HTR-8/SVneo (cell line): ENCODE measurements at regions not wholly inside any gene's neighbourhood (a gene's known extent, or its start where the extent isn't known, plus 50 kb on each side); places are given as distances from the start of the nearest gene placed in this dataset.
"Not testable (repeated sequence)": the region's sequence is repeated elsewhere in the genome, so short reads cannot be mapped to it uniquely, and the experiment has no call there.

ENCODE experiments used
- DNase-seq: peaks from one replicate; pipeline ENCODE4 v3.0.0; 2011; ENCODE audit warnings: low spot score, mixed read lengths; ENCODE audit not compliant: insufficient read length
- FAIRE-seq: peaks from 2 replicates; lab custom pipeline; 2011; peaks lifted over from hg19 to GRCh38; lab: Jason Lieb, UNC

DNA sequence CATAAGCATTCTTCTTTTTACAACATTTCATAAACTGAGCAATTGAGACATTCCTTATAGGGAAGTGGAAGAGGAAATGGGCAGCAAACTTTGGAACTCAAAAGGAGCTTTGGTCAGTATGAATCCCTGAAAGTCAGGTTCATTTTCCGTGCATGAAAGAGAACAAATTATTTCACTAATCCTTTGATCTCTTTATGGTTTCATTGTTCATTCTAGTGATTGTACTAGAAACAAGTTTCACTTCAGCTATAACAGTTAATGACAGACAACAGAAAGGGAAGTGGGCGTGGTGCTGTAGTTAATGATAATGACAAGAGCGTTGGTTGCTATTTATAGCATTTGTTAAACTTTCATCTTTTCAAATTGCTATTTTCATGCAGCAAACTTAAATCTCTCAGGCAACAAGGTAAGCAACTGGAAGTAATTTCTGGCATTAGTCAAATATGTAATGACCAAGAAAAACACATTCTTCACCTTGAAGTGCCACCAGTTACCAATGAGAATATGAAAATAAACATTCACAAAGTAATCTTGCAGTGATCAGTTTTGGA, 98.4 kb downstream of the AREG start:
- FAIRE-seq (no peak), DNase-seq (no peak)

DNA sequence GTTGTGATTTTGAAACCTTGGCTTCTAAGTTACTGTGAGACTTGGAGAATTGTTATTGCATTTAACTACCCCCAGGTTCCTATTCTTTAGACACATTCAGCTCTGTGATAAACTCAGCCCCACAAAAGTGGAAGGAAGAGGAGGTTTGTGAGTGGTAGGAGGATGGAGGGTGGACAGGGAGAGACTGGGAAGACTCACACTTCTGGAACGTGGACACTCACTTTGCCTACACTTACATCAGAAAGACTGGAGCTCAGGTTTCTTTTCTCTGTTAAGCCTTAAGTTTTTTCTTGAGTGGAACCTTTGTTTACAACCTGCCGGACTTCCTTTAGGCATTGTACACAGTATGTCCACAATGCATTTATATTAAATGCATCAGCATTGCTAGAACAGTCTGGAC, 99.0 kb downstream of the AREG start:
- FAIRE-seq (no peak), DNase-seq (no peak)

DNA sequence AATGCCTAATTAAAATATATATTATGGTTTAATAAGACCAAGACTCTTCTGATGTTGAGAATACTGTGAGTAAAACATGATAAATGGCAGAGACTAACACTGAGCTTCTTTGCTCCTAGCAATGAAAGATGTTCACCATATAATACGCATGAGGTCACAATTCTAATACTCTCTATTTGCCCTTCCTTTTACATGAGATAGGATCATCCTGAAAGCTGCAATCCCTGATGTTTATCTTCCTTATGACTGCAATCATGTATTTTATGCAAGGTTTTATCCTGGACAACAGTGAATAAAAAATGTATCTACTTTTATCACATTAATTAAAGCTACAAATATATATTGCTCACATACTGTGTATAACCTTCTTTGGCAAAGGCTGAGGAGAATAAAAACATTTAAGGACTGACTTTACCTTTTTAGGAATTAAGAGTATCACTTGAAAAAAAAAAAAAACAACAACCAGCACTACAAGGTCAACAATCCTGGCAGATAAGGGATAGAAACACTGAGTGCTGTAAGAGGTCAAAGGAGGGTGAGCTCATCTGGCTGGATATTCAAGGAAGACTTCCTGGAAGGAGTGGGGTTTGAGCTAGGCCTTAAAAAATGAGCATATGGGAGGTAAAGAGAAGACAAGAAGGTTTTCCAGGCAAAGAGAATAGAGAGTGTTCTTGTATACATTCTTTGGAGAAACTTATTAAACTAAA, 99.9 kb downstream of the AREG start:
- no peak for FAIRE-seq
- DNase-seq, result no peak

DNA sequence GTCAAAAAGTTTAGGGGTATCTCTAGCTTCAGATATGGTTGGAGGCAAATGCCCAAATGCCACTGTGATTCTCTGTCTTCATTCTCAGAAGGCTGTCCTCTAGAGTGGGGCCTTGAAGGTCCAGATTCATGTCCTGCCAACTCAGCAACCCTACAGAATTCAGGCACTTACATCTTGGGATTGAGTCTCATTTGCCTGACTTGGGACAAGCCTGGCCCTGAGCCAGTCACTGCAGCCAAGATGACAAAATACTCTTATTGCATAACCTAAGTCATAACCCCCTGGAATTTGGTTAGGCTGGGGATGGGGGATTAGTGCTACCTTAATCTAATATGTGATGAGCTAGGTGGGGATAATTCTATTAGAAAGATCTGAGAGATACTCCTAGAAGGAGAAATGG, 100.5 kb downstream of the AREG start:
- DNase-seq (no peak), FAIRE-seq (no peak)

DNA sequence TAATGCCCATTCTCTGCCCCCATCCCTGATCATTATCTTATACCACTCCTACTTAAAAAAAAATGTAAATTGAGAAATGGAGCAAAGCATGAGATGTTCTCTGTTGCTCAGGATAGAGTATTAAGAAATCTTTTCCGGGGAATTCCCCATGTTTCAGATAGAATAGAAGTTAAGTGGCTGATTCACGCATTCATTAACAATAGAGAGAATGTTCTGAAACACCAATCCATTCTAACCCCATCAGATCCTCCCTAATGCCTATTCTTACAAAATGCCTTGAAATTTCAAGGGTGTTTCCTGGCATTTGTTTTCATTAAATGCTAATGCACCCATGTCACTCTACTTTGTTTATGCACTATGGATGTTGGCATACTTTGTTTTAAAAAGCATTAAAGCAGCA, 101.1 kb downstream of the AREG start:
- FAIRE-seq (no peak), DNase-seq (no peak)

DNA sequence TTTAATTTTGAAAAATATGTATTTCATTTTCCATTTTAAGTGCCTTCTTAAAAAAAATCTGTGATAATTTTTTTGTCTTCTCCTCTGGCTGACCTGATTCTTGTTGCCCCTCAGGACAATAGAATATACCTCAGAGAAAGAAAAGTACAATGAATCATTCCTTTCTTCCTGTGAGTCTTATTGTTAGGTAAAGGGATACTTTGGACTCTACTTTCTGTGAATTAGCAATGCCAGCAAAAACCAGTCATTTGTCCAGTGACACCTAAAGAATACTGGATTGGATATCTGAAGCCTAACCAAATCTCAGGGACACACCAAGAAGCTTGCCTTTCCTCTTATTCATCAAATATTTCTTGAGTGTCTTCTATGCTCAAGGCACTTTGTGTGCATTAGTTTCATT, 102.1 kb downstream of the AREG start:
- FAIRE-seq (no peak), DNase-seq (no peak)

DNA sequence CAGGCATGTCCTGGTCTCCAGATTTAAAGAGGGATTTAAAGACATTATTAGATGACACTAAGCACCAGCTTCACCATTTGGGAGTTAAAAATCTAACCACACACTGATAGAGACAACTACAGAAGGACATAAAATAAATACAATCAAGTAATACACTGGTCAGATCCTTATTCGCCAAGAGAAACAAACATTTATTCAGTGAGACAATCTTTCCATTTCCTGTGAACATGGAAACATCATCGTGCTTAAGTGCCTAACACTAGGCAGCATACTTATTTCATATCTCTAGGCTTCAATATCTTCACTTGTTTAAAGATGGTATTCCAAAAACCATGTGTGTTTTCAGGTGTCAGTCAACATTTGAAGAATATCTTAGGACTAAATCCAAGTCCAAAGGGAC, 103.6 kb downstream of the AREG start:
- DNase-seq, result no peak
- no peak for FAIRE-seq

DNA sequence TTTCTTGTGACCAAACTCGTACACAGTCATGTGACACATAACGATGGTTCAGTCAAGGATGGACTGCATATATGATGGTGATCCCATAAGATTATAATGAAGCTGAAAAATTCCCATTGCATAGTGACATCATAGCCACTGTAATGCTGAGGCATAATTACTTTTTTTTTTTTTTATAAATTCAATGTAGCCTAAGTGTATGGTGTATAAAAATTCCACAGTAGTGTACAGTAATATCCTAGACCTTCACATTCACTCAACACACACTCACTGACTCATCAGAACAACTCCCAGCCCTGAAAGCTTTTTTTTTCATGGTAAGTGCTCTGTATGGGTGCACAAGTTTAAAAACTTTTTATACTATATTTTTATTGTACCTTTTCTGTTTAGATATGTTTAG, 105.0 kb downstream of the AREG start:
- FAIRE-seq (no peak), DNase-seq (no peak)

DNA sequence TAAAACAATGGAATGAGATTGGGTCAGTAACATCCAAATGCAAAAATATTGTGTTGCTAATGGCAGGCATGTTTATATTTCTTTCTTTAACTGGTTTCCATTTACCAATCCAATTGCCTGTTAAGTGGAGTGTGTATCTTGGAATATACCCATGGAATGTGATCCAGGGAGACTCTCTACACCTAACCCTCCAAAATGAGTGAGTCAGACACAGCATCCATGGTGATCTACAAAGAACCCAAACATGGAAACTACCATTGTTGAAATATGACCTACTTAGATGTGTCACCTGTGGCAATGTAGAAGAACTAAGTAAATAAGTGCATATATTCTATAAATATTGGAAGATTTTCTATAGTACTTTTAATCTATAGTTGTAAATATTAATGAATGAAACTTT, 110.3 kb downstream of the AREG start:
- DNase-seq, result no peak
- no peak for FAIRE-seq

DNA sequence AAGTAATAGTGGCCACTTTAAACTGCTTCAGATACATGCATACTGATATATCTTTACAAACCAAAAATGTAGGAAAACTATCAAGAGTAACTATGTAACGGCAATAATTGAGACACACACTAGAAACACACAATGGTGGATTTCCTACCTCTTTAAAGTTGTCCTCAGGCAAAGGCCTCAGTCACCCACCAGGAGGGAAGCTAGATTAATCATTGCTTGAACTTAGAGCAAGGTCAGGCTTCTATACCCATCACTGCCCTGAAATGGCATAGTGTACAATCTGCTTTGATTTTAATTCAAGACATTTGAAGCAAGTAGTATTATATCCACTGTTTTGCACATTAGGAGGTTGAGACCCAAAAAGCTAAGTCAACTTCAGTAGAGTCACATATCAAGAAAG, 110.9 kb downstream of the AREG start:
- no peak for FAIRE-seq
- DNase-seq, result no peak

DNA sequence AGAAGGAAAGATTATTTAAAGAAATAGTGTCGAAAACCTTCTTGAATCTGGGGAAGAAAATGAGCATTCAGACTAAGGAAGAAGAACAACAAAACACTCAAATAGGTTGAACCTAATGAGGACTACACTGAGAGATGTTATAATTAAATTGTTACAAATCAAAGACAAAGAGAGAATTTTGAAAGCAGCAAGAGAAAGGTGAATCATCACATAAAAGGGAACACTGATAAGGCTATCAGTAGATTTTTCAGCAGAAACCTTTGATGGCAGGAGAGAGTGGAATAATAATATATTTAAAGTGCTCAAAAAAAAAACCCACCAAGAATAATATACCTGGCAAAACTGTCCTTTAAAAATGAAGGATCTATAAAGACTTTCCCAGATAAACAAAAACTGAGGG, 114.9 kb downstream of the AREG start:
- FAIRE-seq (no peak), DNase-seq (no peak)

DNA sequence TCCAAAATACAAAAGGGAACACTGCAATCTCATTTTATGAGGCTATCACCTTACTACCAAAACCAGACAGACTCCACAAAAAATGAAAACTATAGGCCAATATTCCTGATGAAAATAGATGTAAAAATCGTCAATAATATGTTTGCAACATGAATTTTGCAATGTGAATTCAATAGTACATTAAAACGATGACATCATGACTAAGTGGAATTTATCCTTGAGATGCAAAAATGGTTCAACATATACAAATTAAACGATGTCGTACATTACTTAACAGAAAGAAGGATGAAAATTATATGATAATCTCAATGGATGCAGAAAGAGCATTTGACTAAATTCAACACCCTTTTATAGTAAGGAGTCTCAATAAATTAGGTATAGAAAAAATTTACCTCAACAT, 123.0 kb downstream of the AREG start:
- no peak for DNase-seq
- no peak for FAIRE-seq

DNA sequence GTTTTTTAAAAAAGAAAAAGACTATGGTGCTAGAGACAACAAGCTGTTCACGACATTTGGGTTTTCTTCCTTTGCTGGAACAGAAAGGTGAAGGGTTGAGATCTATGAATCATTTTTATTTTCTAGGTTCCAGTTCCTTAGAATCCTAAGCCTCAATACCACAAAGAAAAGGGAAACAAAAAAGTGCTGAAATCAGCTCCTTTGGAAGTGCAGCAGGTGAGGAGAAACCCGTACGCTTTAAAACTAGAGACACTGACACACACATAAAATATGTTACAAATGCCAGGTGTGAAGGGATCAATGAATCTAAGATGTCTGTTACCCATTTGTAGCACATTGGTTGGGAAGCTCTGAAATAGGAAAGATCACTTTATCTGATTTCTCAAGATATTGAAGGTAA, 125.2 kb downstream of the AREG start:
- DNase-seq (no peak), FAIRE-seq (no peak)

DNA sequence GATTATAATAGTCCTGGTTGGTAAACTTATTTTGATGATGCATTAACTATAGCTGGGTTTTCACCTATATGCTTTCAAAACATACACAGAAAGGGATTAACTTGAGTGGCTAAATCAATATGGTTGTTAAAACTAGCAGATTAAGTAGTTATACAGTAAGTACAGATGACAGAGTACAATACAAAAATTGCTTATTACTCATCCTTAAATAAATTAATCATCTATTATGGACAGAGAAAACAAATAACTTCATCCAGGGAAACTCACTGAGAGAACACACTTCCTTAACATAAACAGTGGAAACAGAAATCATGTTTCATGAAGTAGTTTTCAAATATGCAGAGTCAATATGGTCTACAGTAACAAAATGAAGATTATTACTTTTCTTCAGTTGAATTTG, 133.4 kb downstream of the AREG start:
- no peak for FAIRE-seq
- DNase-seq, result no peak

DNA sequence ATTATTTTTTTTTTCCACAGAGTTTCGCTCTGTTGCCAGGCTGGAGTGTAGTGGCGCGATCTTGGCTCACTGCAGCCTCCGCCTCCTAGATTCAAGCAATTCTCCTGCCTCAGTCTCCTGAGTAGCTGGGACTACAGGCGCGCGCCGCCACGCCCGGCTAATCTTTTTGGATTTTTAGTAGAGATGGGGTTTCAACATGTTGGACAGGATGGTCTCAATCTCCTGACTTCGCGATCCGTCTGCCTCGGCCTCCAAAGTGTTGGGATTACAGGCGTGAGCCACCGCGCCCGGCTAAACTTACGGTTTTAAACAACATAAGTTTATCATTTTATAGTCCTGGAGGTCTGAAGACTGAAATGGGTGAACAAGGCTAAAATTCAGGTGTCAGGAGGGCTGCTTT, 133.9 kb downstream of the AREG start:
- not testable (repeated sequence) for DNase-seq, FAIRE-seq

DNA sequence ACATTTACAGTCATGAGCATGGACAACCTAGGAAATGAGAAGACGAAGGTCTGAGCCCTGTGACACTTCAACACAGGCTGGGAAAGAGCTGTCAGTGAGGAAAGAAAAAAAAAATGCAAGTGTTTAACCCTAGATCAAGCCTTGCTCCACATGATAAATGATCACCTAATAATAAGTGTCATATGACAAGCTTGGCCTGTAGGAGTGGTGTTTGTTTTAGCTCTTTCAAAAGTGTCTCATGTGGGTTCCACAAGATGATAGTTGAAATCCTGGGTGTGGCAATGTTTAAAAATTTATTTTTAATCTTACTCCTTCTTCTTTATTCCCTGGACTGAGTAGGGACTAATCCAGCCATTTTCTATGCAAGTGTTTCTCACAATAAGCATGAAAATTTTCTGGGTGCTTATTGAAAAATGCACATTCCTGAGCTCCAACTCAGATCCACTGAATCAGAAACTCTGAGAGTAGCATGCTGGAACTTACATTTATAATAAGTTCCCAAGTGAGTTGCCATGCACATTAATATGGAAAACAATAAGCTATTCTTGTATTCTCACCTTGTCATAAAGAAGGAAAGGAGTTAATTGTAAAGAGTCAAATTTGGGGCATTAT, 138.3 kb downstream of the AREG start:
- no peak for FAIRE-seq
- DNase-seq, result no peak

DNA sequence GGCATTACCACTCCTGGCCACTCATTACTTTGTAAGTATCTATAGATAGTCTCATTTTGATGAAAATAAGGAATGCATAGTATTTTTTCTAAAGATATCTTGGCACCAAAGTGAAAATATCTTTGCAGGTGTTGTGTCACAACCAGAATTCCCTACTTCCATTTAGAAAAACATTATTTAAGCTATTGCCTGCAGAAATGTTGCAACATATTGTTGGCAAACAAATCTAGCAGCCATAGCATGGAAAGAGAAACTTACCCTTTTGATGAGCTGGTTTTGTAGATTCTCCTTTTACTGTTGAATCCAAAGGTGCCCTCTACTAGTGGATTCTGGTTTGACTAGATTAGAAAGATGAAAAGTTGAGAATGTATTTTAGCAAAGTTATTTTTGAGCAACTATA, 138.8 kb downstream of the AREG start:
- FAIRE-seq, result no peak
- DNase-seq, result no peak

DNA sequence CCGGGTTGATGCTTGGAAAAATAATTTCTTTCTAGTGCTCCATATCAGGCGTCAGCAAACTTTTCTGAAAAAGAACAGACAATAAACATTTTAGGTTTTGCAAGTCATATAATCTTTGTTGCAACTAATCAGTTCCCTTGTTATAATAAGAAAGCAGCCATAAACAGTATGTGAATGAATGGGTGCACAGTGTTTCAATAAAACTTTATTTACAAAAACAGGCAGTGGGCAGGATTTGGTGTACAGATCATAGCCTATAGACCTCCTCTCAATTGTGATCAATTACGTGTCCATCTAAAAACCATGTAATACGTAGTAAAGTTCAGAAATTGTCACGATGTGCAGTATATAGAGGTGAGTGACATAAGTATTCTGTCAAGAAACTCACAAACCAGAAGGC, 143.4 kb downstream of the AREG start:
- DNase-seq (no peak), FAIRE-seq (no peak)

DNA sequence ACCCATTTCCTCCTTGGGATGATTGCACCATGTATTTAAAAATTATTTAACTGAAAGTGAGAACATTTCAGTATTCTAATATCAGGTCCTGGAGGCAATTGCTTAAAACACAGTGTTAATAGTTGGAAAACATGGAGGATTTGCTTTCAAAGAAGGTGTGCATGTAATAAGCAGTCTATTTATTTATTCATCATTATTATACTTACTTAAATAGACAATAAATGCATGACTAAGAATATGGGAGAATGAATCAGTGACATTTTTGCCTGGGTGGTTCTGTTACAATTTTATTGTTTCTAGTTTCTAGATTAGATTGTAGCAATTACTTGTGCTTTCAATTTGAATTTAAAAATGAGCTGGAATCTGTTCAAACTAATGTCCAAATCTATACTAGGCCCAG, 145.5 kb downstream of the AREG start:
- DNase-seq (no peak), FAIRE-seq (no peak)

DNA sequence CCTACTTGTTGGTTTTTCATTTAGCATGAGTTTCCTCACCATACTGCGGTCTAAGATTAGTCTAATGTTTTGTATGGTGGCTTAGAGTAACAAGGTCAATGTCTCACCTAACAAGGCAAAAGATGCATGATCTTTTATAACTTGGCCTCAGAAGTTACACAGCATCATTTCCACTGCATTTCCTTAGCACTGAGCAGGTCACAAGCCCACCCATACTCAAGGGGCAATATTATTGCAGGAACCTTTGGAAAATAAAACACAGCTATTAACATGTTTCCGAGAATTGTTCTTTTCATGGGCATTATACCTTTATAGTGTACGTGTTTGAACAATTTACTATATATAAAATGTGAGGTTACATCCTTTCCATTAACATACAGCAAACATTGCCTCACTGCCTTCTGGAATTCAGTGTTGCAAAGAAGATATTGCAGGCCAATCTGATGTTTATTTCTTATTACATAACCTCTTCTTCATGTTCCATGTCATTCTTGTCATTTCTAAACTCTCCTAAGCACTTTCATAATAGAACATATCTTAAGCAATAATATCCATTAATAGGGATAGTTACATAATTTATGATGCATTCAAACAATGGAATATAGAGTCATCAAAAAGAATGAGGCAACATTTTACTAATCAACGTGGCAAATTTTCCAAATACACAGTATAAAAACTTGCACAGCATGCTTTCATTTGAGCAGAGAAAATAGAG, 153.8 kb downstream of the AREG start:
- DNase-seq (no peak), FAIRE-seq (no peak)

DNA sequence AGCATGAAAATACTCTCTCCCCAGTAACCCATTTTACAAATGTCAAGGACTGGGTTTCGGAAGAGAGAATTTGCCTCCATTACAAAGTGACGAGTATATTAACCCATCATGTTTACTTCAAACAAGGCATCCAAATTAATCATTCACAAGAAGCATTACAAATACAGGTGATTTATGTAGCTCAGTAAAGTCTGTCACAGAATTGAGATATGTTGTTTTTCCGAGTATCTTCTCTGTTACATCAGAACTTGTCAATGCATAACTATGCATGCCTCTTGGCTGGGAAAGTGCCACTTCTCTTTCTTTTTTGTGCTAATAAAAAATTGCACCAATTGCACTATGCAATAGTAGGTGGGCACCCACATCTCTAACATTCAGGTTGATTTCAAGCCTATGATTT, 158.2 kb downstream of the AREG start:
- FAIRE-seq, result no peak
- no peak for DNase-seq
